Fibroblast of lung (primary cell): ENCODE measurements at regions not wholly inside any gene's neighbourhood (a gene's known extent, or its start where the extent isn't known, plus 50 kb on each side); places are given as distances from the start of the nearest gene placed in this dataset.

Source experiments
- EZH2 ChIP-seq: IDR thresholded peaks from 2 replicates; pipeline ENCODE4 v1.5.1; 2012; ENCODE audit warnings: low read length, control low read depth, mild to moderate bottlenecking; ENCODE audit errors: missing control alignments
- TF ChIP-seq, protein P1 (sequence below), 2 donors: IDR thresholded peaks in 1 of 2; conservative IDR thresholded peaks in 1 of 2; 1 replicate in 1 of 2; 2 replicates in 1 of 2; pipeline ENCODE4 v1.5.1; 2011 to 2012; ENCODE audit warnings: low read length in 2 of 2, control low read depth in 1 of 2, inconsistent platforms in 1 of 2, low read depth in 1 of 2, mild to moderate bottlenecking in 1 of 2

DNA sequence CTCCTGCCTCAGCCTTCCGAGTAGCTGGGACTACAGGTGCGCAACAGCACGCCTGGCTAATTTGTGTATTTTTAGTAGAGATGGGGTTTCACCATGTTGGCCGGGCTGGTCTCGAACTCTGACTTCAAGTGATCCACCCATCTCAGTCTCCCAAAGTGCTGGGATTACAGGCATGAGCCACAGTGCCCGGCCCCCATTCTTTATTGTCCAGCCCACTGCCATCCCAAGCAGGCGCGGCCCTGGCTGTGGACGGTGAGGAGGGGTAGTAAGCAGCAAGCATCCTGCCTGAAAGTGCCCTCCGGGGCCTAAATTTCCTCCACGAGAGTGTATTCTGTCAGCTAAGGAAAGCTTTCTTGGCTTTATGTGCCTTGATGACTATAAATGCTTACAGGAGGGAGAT is 113.2 kb upstream of the CSF3R start:
- TF ChIP-seq, protein P1, sequence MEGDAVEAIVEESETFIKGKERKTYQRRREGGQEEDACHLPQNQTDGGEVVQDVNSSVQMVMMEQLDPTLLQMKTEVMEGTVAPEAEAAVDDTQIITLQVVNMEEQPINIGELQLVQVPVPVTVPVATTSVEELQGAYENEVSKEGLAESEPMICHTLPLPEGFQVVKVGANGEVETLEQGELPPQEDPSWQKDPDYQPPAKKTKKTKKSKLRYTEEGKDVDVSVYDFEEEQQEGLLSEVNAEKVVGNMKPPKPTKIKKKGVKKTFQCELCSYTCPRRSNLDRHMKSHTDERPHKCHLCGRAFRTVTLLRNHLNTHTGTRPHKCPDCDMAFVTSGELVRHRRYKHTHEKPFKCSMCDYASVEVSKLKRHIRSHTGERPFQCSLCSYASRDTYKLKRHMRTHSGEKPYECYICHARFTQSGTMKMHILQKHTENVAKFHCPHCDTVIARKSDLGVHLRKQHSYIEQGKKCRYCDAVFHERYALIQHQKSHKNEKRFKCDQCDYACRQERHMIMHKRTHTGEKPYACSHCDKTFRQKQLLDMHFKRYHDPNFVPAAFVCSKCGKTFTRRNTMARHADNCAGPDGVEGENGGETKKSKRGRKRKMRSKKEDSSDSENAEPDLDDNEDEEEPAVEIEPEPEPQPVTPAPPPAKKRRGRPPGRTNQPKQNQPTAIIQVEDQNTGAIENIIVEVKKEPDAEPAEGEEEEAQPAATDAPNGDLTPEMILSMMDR (conservative IDR thresholded peaks at IDR 0.05 in 1 of 2, IDR thresholded peaks at IDR 0.05 in 1 of 2; ENCODE audit: low read depth in 1 of 2, low read length in 2 of 2) = no peak
- TF ChIP-seq EZH2 = no peak
